Keratinocyte (primary cell): ENCODE measurements at regions not wholly inside any gene's neighbourhood (a gene's known extent, or its start where the extent isn't known, plus 50 kb on each side); places are given as distances from the start of the nearest gene placed in this dataset.

Experiments
- CTCF ChIP-seq, 3 experiments: IDR thresholded peaks in 1 of 3; conservative IDR thresholded peaks in 1 of 3; optimal IDR thresholded peaks in 1 of 3; 2 replicates in 2 of 3; 3 replicates in 1 of 3; pipeline versions ENCODE3 to v1.5.1; 2011; ENCODE audit warnings: low read length in 3 of 3, mild to moderate bottlenecking in 3 of 3, moderate library complexity in 2 of 3, control low read depth in 1 of 3, inconsistent platforms in 1 of 3; ENCODE audit not compliant: insufficient read depth in 2 of 3; ENCODE audit errors: extremely low read depth in 1 of 3
- EZH2 ChIP-seq: IDR thresholded peaks from one replicate; pipeline ENCODE4 v1.6.1; 2012; ENCODE audit warnings: inconsistent platforms, mild to moderate bottlenecking, low read length, moderate library complexity

- TF ChIP-seq CTCF (optimal IDR thresholded peaks at IDR 0.05 in 1 of 3, IDR thresholded peaks at IDR 0.05 in 1 of 3, conservative IDR thresholded peaks at IDR 0.05 in 1 of 3; ENCODE audit: extremely low read depth in 1 of 3, insufficient read depth in 2 of 3, low read length in 3 of 3) (no peak), EZH2 (no peak)
Measured at GRCh38 chr7:115552766-115553165, 477.8 kb downstream of the TFEC start.
